Right lobe of liver (tissue), 4 donors: ENCODE measurements at regions not wholly inside any gene's neighbourhood (a gene's known extent, or its start where the extent isn't known, plus 50 kb on each side); places are given as distances from the start of the nearest gene placed in this dataset.

Source experiments
- POLR2A ChIP-seq: fragments of 450-650 bp; IDR thresholded peaks from one replicate; pipeline ENCODE4 v1.6.1; 2017; ENCODE audit warnings: antibody characterized with exemption, mild to moderate bottlenecking
- TF ChIP-seq, protein P1 (sequence below), 4 donors: fragments of 200-600 bp in 3 of 4; fragments of 450-650 bp in 1 of 4; IDR thresholded peaks; one replicate each; pipeline versions ENCODE4 v1.5.1 to v1.8.0; 2016 to 2022; ENCODE audit warnings: antibody characterized with exemption in 4 of 4, mild to moderate bottlenecking in 2 of 4
- donor health status: DM: no; HTN: no; CAD: no.
- donor health status: DM: no; HTN: no; CAD: no.
- donor health status: DM: no; HTN: yes; CAD: no.

DNA sequence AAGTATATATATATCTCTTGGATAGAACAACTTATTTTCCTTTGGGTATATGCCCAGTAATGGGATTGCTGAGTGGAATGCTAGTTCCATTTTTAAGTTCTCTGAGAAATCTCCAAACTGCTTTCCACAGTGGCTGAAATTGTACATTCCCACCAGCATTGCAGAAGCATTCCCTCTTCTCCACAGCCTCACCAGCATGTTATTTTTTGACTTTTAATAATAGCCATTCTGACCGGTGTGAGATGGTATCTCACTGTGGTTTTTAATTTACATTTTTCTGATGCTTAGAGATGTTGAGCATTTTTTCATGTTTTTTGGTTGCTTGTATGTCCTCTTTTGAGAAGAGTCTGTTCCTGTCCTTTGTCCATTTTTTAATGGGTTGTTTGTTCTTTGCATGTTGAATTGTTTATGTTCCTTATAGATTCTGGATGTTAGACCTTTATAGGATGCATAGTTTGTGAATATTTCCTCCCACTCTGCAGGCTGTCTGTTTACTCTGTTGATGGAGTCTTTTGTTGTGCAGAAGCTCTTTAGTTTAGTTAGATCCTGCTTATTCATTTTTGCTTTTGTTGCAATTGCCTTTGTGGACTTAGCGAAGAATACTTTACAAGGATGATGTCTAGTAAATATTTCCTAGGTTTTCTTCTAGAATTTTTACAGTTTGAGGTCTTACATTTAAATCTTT lies 82.7 kb upstream of the NR2F2 start:
- TF ChIP-seq, protein P1, sequence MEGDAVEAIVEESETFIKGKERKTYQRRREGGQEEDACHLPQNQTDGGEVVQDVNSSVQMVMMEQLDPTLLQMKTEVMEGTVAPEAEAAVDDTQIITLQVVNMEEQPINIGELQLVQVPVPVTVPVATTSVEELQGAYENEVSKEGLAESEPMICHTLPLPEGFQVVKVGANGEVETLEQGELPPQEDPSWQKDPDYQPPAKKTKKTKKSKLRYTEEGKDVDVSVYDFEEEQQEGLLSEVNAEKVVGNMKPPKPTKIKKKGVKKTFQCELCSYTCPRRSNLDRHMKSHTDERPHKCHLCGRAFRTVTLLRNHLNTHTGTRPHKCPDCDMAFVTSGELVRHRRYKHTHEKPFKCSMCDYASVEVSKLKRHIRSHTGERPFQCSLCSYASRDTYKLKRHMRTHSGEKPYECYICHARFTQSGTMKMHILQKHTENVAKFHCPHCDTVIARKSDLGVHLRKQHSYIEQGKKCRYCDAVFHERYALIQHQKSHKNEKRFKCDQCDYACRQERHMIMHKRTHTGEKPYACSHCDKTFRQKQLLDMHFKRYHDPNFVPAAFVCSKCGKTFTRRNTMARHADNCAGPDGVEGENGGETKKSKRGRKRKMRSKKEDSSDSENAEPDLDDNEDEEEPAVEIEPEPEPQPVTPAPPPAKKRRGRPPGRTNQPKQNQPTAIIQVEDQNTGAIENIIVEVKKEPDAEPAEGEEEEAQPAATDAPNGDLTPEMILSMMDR (IDR thresholded peaks at IDR 0.05): no peak
- TF ChIP-seq POLR2A: no peak
